Vagina (tissue), 2 donors: ENCODE measurements at regions not wholly inside any gene's neighbourhood (a gene's known extent, or its start where the extent isn't known, plus 50 kb on each side); places are given as distances from the start of the nearest gene placed in this dataset.

Source experiments
- DNase-seq, 2 donors: peaks; one replicate each; pipeline ENCODE4 v3.0.0-alpha.2; 2017; ENCODE audit errors: extremely low spot score in 2 of 2
- H3K27ac ChIP-seq: fragments of 200-600 bp; sonication (generic); one replicate; pipeline ENCODE4 v1.5.1; 2019
- H3K27me3 ChIP-seq: fragments of 200-600 bp; sonication (generic); one replicate; pipeline ENCODE4 v1.5.1; 2019
- H3K36me3 ChIP-seq, 2 donors: fragments of 200-600 bp; sonication (generic); one replicate each; pipeline ENCODE4 v1.5.1; 2017 to 2019
- H3K4me1 ChIP-seq: fragments of 200-600 bp; sonication (generic); one replicate; pipeline ENCODE4 v1.5.1; 2019
- H3K4me3 ChIP-seq, 2 donors: fragments of 200-600 bp; sonication (generic); 1 replicate in 1 of 2; 2 replicates in 1 of 2; pipeline ENCODE4 v1.5.1; 2016 to 2019
- H3K9me3 ChIP-seq: fragments of 200-600 bp; sonication (generic); one replicate; pipeline ENCODE4 v1.5.1; 2019
- CTCF ChIP-seq, 3 experiments: fragments of 450-650 bp in 2 of 3; fragments of 200-600 bp in 1 of 3; sonication (generic) in 1 of 3; IDR thresholded peaks; one replicate each; pipeline ENCODE4 v1.5.1; 2017 to 2019; ENCODE audit warnings: antibody characterized with exemption in 3 of 3, mild to moderate bottlenecking in 2 of 3, moderate library complexity in 2 of 3
- POLR2A ChIP-seq, 2 donors: fragments of 450-650 bp; IDR thresholded peaks; one replicate each; pipeline ENCODE4 v1.6.1; 2017; ENCODE audit warnings: antibody characterized with exemption in 2 of 2, mild to moderate bottlenecking in 2 of 2, moderate library complexity in 2 of 2
- POLR2AphosphoS5 ChIP-seq, 2 donors: sonication (generic); formaldehyde crosslinking; IDR thresholded peaks; one replicate each; pipeline ENCODE4 v1.9.0; 2017; ENCODE audit warnings: antibody characterized with exemption in 2 of 2, mild to moderate bottlenecking in 2 of 2, low read depth in 1 of 2; ENCODE audit not compliant: insufficient read depth in 1 of 2
- intact Hi-C: fragments of 100-400 bp; cut with DNase I; formaldehyde crosslinking; loops from one replicate; pipeline ENCODE4 v1.15.1; 2023

- no peak overlapping the region for H3K27ac ChIP-seq
- H3K4me1 ChIP-seq, result no peaks in the 10 kb centered on the region
- H3K27me3 ChIP-seq, result no peaks in the 10 kb centered on the region
- no peaks in the 10 kb centered on the region for H3K9me3 ChIP-seq
- DNase-seq, result no peak
- intact Hi-C loops, result no loop called here
- H3K4me3 ChIP-seq, result no peak overlapping the region
- no peaks in the 10 kb centered on the region for H3K36me3 ChIP-seq
- no peak for TF ChIP-seq POLR2A (IDR thresholded peaks at IDR 0.05)
- TF ChIP-seq CTCF (IDR thresholded peaks at IDR 0.05), result no peak
- TF ChIP-seq POLR2AphosphoS5 (IDR thresholded peaks at IDR 0.05; ENCODE audit: insufficient read depth in 1 of 2, low read depth in 1 of 2), result no peak
These were observed 227.1 kb downstream of the VRK1 start for GRCh38 chr14:97024300-97024699.

- TF ChIP-seq CTCF (IDR thresholded peaks at IDR 0.05), result no peak
- no peak for TF ChIP-seq POLR2A (IDR thresholded peaks at IDR 0.05)
- TF ChIP-seq POLR2AphosphoS5 (IDR thresholded peaks at IDR 0.05; ENCODE audit: insufficient read depth in 1 of 2, low read depth in 1 of 2), result no peak
- no peaks in the 10 kb centered on the region for H3K27me3 ChIP-seq
- no peaks in the 10 kb centered on the region for H3K4me1 ChIP-seq
- no peak overlapping the region for H3K4me3 ChIP-seq
- DNase-seq, result no peak
- H3K9me3 ChIP-seq, result no peaks in the 10 kb centered on the region
- intact Hi-C loops, result no loop called here
- H3K27ac ChIP-seq, result no peak overlapping the region
- H3K36me3 ChIP-seq, result no peaks in the 10 kb centered on the region
These were observed 228.5 kb downstream of the VRK1 start for GRCh38 chr14:97025722-97026121.

- no peak overlapping the region for H3K27ac ChIP-seq
- no peak overlapping the region for H3K4me3 ChIP-seq
- no peaks in the 10 kb centered on the region for H3K27me3 ChIP-seq
- no peaks in the 10 kb centered on the region for H3K4me1 ChIP-seq
- H3K9me3 ChIP-seq, result no peaks in the 10 kb centered on the region
- DNase-seq, result no peak
- no peak for TF ChIP-seq POLR2AphosphoS5 (IDR thresholded peaks at IDR 0.05; ENCODE audit: insufficient read depth in 1 of 2, low read depth in 1 of 2)
- no peak for TF ChIP-seq CTCF (IDR thresholded peaks at IDR 0.05)
- intact Hi-C loops, result no loop called here
- H3K36me3 ChIP-seq, result no peaks in the 10 kb centered on the region
These were observed 230.2 kb downstream of the VRK1 start for GRCh38 chr14:97027256-97027999.

GRCh38 chr14:97028382-97028781 lies 231.2 kb downstream of the VRK1 start:
- no peak for TF ChIP-seq CTCF (IDR thresholded peaks at IDR 0.05)
- TF ChIP-seq POLR2AphosphoS5 (IDR thresholded peaks at IDR 0.05; ENCODE audit: insufficient read depth in 1 of 2, low read depth in 1 of 2), result no peak
- no peak for TF ChIP-seq POLR2A (IDR thresholded peaks at IDR 0.05)
- Histone ChIP-seq H3K27ac (no peak overlapping the region), H3K4me1 (peaks cover 7% of the 10 kb centered on the region), H3K4me3 (no peak overlapping the region), H3K27me3 (no peaks in the 10 kb centered on the region), H3K36me3 (no peaks in the 10 kb centered on the region), H3K9me3 (no peaks in the 10 kb centered on the region)
- no peak for DNase-seq
- intact Hi-C loops, result no loop called here

- Histone ChIP-seq H3K27me3 (no peaks in the 10 kb centered on the region), H3K4me1 (peaks cover 9% of the 10 kb centered on the region), H3K36me3 (no peaks in the 10 kb centered on the region), H3K4me3 (no peak overlapping the region), H3K27ac (no peak overlapping the region), H3K9me3 (no peaks in the 10 kb centered on the region)
- TF ChIP-seq POLR2A (IDR thresholded peaks at IDR 0.05) (no peak), POLR2AphosphoS5 (IDR thresholded peaks at IDR 0.05; ENCODE audit: insufficient read depth in 1 of 2, low read depth in 1 of 2) (no peak), CTCF (IDR thresholded peaks at IDR 0.05) (no peak)
- intact Hi-C loops, result no loop called here
- DNase-seq, result no peak
These were observed 232.6 kb downstream of the VRK1 start for GRCh38 chr14:97029800-97030199.
